Lower leg skin (tissue), 4 donors: ENCODE measurements at regions not wholly inside any gene's neighbourhood (a gene's known extent, or its start where the extent isn't known, plus 50 kb on each side); places are given as distances from the start of the nearest gene placed in this dataset.

ENCODE experiments used
- DNase-seq, 2 donors: peaks; one replicate each; pipeline ENCODE4 v3.0.0-alpha.2; 2019; ENCODE audit warnings: low spot score in 2 of 2
- H3K4me3 ChIP-seq: fragments of 200-600 bp; sonication (generic); 2 replicates; pipeline ENCODE4 v1.5.1; 2017; ENCODE audit warnings: mild to moderate bottlenecking, low read depth; ENCODE audit not compliant: poor library complexity, severe bottlenecking
- CTCF ChIP-seq, 3 donors: fragments of 450-650 bp; IDR thresholded peaks; one replicate each; pipeline ENCODE4 v1.5.1; 2016; ENCODE audit warnings: antibody characterized with exemption in 3 of 3, mild to moderate bottlenecking in 3 of 3, moderate library complexity in 2 of 3
- POLR2A ChIP-seq, 2 donors: fragments of 450-650 bp; IDR thresholded peaks; one replicate each; pipeline ENCODE4 v1.6.1; 2016 to 2017; ENCODE audit warnings: antibody characterized with exemption in 2 of 2, mild to moderate bottlenecking in 1 of 2, moderate library complexity in 1 of 2
- WGBS, 2 donors: methylation state at CpG; one replicate each; pipeline ENCODE4 v1.1.5; 2018; 5-methylcytosine and 5-hydroxymethylcytosine counted together
- intact Hi-C: fragments of 100-400 bp; cut with DNase I; formaldehyde crosslinking; loops from one replicate; pipeline ENCODE4 v1.15.0; 2023; ENCODE audit warnings: low total_unique reads

- no peak for DNase-seq
- TF ChIP-seq POLR2A (IDR thresholded peaks at IDR 0.05) (no peak), CTCF (IDR thresholded peaks at IDR 0.05) (no peak)
- H3K4me3 ChIP-seq, result no peak overlapping the region
- intact Hi-C loops, result loop anchor here (5.0 kb wide), 1 partner anchor 562 kb away; no protein-coding TSS in a partner anchor
Observed at GRCh38 chr1:166484471-166484870, 317.7 kb upstream of the FAM78B start.

GRCh38 chr1:166484871-166485270, 318.1 kb upstream of the FAM78B start:
- 56 to 66% methylated on average over 6 of the region's 6 CpGs for WGBS, 2 donors
- no peak for DNase-seq
- TF ChIP-seq POLR2A (IDR thresholded peaks at IDR 0.05) (no peak), CTCF (IDR thresholded peaks at IDR 0.05) (no peak)
- no peak overlapping the region for H3K4me3 ChIP-seq
- intact Hi-C loops, result loop anchor here (5.0 kb wide), 1 partner anchor 563 kb away; no protein-coding TSS in a partner anchor

GRCh38 chr1:166485620-166486019, 318.8 kb upstream of the FAM78B start:
- no peak overlapping the region for H3K4me3 ChIP-seq
- 88 to 96% methylated on average over 1 of the region's 1 CpG for WGBS, 2 donors
- DNase-seq, result no peak
- TF ChIP-seq CTCF (IDR thresholded peaks at IDR 0.05), result no peak
- TF ChIP-seq POLR2A (IDR thresholded peaks at IDR 0.05), result no peak
- intact Hi-C loops, result no loop called here

GRCh38 chr1:166488327-166488726, 321.5 kb upstream of the FAM78B start:
- DNase-seq, result no peak
- 85 to 98% methylated on average over 2 of the region's 2 CpGs for WGBS, 2 donors
- no peak overlapping the region for H3K4me3 ChIP-seq
- no peak for TF ChIP-seq POLR2A (IDR thresholded peaks at IDR 0.05)
- TF ChIP-seq CTCF (IDR thresholded peaks at IDR 0.05), result no peak
- intact Hi-C loops, result no loop called here

- TF ChIP-seq CTCF (IDR thresholded peaks at IDR 0.05) (no peak), POLR2A (IDR thresholded peaks at IDR 0.05) (no peak)
- DNase-seq, result no peak
- intact Hi-C loops, result no loop called here
- H3K4me3 ChIP-seq, result no peak overlapping the region
- WGBS, 2 donors, result 89 to 92% methylated on average over 2 of the region's 2 CpGs
Observed at GRCh38 chr1:166489356-166489669, 322.5 kb upstream of the FAM78B start.

- 64% methylated on average over 17 of the region's 17 CpGs for WGBS, 2 donors
- peak in 1 of 2 donors; percentile 32 for DNase-seq
- intact Hi-C loops, result no loop called here
- TF ChIP-seq POLR2A (IDR thresholded peaks at IDR 0.05), result no peak
- TF ChIP-seq CTCF (IDR thresholded peaks at IDR 0.05), result no peak
- H3K4me3 ChIP-seq, result no peak overlapping the region
Observed at GRCh38 chr1:166489670-166490436, 323.1 kb upstream of the FAM78B start.
